ENCODE measurements at regions not wholly inside any gene's neighbourhood (a gene's known extent, or its start where the extent isn't known, plus 50 kb on each side); places are given as distances from the start of the nearest gene placed in this dataset.
"Not testable (repeated sequence)": the region's sequence is repeated elsewhere in the genome, so short reads cannot be mapped to it uniquely, and the experiment has no call there.

DNA sequence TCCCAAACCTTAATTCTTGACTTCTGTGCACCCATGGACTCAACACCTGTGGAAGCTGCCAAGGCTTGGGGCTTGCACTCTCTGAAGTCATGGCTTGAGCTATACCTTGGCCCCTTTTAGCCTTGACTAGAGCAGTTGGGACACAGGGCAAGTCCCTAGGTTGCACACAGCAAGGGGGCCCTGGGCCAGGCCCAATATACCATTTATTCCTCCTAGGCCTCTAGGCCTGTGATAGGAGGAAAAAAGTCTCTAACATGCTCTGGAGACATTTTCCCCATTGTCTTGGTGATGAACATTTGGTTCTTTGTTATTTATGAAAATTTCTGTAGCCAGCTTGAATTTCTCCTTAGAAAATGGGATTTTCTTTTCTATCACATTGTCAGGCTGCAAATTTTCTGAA is 186.1 kb downstream of the SEMA6D start:
- peaks cover 0 to 26% (median 0%) of the 10 kb centered on the region in 3 donors for H3K9me3 ChIP-seq
- H3K4me3 ChIP-seq: no peak overlapping the region
- no peaks in the 10 kb centered on the region for H3K4me1 ChIP-seq
- no peak for ATAC-seq
- no peak overlapping the region for H3K27ac ChIP-seq
- no peaks in the 10 kb centered on the region for H3K27me3 ChIP-seq
- H3K36me3 ChIP-seq: no peaks in the 10 kb centered on the region
- TF ChIP-seq EP300 (IDR thresholded peaks at IDR 0.05) (no peak), POLR2A (IDR thresholded peaks at IDR 0.05) (no peak), POLR2AphosphoS5 (IDR thresholded peaks at IDR 0.05) (no peak)
- TF ChIP-seq, protein P1, sequence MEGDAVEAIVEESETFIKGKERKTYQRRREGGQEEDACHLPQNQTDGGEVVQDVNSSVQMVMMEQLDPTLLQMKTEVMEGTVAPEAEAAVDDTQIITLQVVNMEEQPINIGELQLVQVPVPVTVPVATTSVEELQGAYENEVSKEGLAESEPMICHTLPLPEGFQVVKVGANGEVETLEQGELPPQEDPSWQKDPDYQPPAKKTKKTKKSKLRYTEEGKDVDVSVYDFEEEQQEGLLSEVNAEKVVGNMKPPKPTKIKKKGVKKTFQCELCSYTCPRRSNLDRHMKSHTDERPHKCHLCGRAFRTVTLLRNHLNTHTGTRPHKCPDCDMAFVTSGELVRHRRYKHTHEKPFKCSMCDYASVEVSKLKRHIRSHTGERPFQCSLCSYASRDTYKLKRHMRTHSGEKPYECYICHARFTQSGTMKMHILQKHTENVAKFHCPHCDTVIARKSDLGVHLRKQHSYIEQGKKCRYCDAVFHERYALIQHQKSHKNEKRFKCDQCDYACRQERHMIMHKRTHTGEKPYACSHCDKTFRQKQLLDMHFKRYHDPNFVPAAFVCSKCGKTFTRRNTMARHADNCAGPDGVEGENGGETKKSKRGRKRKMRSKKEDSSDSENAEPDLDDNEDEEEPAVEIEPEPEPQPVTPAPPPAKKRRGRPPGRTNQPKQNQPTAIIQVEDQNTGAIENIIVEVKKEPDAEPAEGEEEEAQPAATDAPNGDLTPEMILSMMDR (IDR thresholded peaks at IDR 0.05): no peak

DNA sequence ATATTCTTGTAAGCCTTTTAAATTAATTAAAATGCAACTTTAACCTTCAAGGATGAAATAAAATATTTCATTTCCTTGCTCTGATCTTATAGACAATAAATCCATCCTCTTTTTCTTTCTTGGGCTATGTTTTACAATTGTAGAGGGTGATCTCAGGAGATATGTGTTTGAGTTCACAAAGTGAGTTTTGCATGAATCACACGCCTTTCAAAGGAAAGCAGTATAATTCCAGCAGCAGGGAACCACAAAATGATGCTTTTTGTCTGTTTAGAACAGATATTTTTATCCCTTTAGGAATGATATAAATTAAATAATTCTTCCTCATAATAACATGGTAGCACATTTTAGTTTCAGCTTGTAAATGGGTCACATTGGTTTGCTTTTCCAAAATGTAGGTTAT is 191.2 kb downstream of the SEMA6D start:
- no peak for ATAC-seq
- WGBS, 2 donors (ENCODE audit: low coverage in 1 of 2): 80 to 86% methylated on average over 1 of the region's 1 CpG
- H3K9me3 ChIP-seq: peaks cover 0 to 12% (median 0%) of the 10 kb centered on the region in 3 donors
- TF ChIP-seq POLR2A (IDR thresholded peaks at IDR 0.05): no peak
- no peak for TF ChIP-seq POLR2AphosphoS5 (IDR thresholded peaks at IDR 0.05)
- TF ChIP-seq EP300 (IDR thresholded peaks at IDR 0.05): no peak
- TF ChIP-seq, protein P1 (IDR thresholded peaks at IDR 0.05): no peak
- no peak overlapping the region for H3K27ac ChIP-seq
- H3K4me3 ChIP-seq: no peak overlapping the region
- no peaks in the 10 kb centered on the region for H3K36me3 ChIP-seq
- H3K27me3 ChIP-seq: no peaks in the 10 kb centered on the region
- H3K4me1 ChIP-seq: no peaks in the 10 kb centered on the region

DNA sequence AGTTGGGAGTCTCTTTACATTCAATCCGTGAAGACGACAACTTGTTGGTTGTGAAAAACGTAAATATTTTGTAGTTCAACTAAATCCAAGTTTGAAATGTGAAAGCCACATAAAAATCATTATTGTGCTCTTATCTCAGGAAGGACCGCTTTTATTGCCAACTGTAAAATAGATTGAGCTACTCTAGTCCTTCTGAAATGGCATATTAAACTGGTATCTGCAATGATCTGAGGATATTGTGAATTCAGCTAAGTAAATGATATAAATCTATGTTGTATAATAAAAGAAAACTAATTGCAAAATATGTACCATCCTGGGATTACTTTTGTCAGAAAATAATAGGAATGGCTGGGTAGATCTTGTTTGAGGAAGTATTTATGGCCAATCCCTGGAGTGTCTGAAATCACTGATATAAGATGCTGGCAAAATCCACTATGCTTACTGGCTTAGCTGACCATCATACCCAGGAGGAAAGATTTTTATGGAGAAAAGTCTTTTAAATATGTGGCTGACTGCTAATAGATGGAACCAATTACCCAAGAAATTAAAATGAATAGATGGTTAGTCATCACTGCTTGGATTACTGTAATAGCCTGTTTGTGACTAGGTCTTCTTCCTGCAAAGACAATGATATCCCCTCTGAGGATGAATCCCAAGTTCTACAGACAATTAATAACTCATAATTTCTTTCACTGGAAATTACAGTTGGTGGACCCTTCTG is 191.8 kb downstream of the SEMA6D start:
- H3K27me3 ChIP-seq: no peaks in the 10 kb centered on the region
- H3K27ac ChIP-seq: no peak overlapping the region
- H3K9me3 ChIP-seq: peaks cover 0 to 12% (median 0%) of the 10 kb centered on the region in 3 donors
- no peak overlapping the region for H3K4me3 ChIP-seq
- peaks cover 0 to 4% (median 0%) of the 10 kb centered on the region in 3 donors for H3K4me1 ChIP-seq
- TF ChIP-seq EP300 (IDR thresholded peaks at IDR 0.05) (no peak), POLR2A (IDR thresholded peaks at IDR 0.05) (no peak), POLR2AphosphoS5 (IDR thresholded peaks at IDR 0.05) (no peak)
- TF ChIP-seq, protein P1 (IDR thresholded peaks at IDR 0.05): no peak
- ATAC-seq: no peak
- H3K36me3 ChIP-seq: no peaks in the 10 kb centered on the region
- 79 to 86% methylated on average over 4 of the region's 4 CpGs for WGBS, 2 donors (ENCODE audit: low coverage in 1 of 2)

DNA sequence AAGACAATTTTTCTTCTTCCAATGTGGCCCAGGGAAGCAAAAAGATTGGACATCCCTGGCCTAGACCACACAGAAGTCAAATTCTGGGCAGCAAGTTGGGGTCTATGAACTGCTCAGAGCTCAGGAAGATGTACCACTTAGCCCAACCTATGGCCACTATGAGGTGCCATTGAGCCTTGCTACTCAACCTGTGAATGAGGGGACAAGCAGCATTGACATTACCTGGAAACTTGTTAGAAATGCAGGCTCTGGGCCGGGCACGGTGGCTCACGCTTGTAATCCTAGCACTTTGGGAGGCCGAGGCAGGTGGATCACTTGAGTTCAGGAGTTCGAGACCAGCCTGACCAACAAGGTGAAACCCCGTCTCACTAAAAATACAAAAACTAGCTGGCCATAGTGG is 195.6 kb downstream of the SEMA6D start:
- not testable (repeated sequence) for H3K4me3 ChIP-seq, H3K27me3 ChIP-seq, H3K4me1 ChIP-seq, ATAC-seq, H3K27ac ChIP-seq, H3K9me3 ChIP-seq, H3K36me3 ChIP-seq
- WGBS, 2 donors (ENCODE audit: low coverage in 1 of 2): 90 to 100% methylated on average over 1 to 4 of the region's 6 CpGs

DNA sequence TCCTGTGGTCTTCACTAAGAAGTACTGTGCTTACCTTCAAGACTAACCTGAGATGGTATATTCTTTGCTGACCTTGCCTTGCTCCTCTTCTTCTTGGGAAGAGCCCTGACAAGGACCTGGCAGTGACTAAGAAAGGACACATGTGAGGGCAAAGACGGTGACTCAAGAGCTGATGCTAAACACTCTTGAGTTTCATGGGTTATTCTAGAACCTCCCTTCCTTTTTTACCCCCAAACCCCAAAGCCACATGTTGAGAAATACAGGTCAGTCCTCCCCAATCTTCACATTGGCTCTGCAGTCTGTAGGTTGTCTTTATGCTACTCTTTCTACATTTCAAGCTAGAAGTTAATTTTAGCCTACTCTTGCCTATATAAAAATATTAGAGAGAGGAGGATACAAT is 200.6 kb downstream of the SEMA6D start:
- no peak overlapping the region for H3K27ac ChIP-seq
- ATAC-seq: no peak
- peaks cover 0 to 4% (median 0%) of the 10 kb centered on the region in 3 donors for H3K4me1 ChIP-seq
- TF ChIP-seq POLR2A (IDR thresholded peaks at IDR 0.05): no peak
- no peak for TF ChIP-seq EP300 (IDR thresholded peaks at IDR 0.05)
- TF ChIP-seq, protein P1 (IDR thresholded peaks at IDR 0.05): no peak
- no peak for TF ChIP-seq POLR2AphosphoS5 (IDR thresholded peaks at IDR 0.05)
- H3K9me3 ChIP-seq: no peaks in the 10 kb centered on the region
- 73 to 78% methylated on average over 1 of the region's 1 CpG for WGBS, 2 donors (ENCODE audit: low coverage in 1 of 2)
- H3K27me3 ChIP-seq: no peaks in the 10 kb centered on the region
- H3K36me3 ChIP-seq: no peaks in the 10 kb centered on the region
- no peak overlapping the region for H3K4me3 ChIP-seq
